Stomach (tissue), 8 donors: ENCODE measurements at regions not wholly inside any gene's neighbourhood (a gene's known extent, or its start where the extent isn't known, plus 50 kb on each side); places are given as distances from the start of the nearest gene placed in this dataset.
A peak's percentile ranks its signal among the peaks of the same experiment; 100 is the strongest.
"Not testable (repeated sequence)": the region's sequence is repeated elsewhere in the genome, so short reads cannot be mapped to it uniquely, and the experiment has no call there.

Experiments used
- DNase-seq, 2 donors: peaks; one replicate each; pipeline versions ENCODE4 v3.0.0 to v3.0.0-alpha.2; 2013 to 2019
- H3K27ac ChIP-seq, 5 donors: fragments of 200-600 bp in 4 of 5; sonication (generic) in 4 of 5; one replicate each; pipeline ENCODE4 v1.5.1; 2013 to 2019; ENCODE audit warnings: mild to moderate bottlenecking in 1 of 5, moderate library complexity in 1 of 5
- H3K27me3 ChIP-seq, 3 donors: fragments of 200-600 bp; sonication (generic); one replicate each; pipeline ENCODE4 v1.5.1; 2017 to 2019; ENCODE audit warnings: mixed run types in 1 of 3
- H3K36me3 ChIP-seq, 4 donors: fragments of 200-600 bp; sonication (generic); 1 replicate in 3 of 4; 2 replicates in 1 of 4; pipeline ENCODE4 v1.5.1; 2016 to 2019
- H3K4me1 ChIP-seq, 4 donors: fragments of 200-600 bp; sonication (generic); one replicate each; pipeline ENCODE4 v1.5.1; 2016 to 2019
- H3K4me3 ChIP-seq, 4 donors: fragments of 200-600 bp; sonication (generic) in 3 of 4; one replicate each; pipeline ENCODE4 v1.5.1; 2016 to 2019; ENCODE audit warnings: mild to moderate bottlenecking in 1 of 4
- H3K9me3 ChIP-seq, 4 donors: fragments of 200-600 bp; sonication (generic); one replicate each; pipeline ENCODE4 v1.5.1; 2016 to 2019
- EP300 ChIP-seq: sonication (generic); formaldehyde crosslinking; IDR thresholded peaks from one replicate; pipeline ENCODE4 v1.6.1; 2017; ENCODE audit warnings: antibody characterized with exemption
- POLR2A ChIP-seq, 4 donors: fragments of 450-650 bp; IDR thresholded peaks; one replicate each; pipeline ENCODE4 v1.6.1; 2016; ENCODE audit warnings: antibody characterized with exemption in 4 of 4, control low read depth in 2 of 4, mild to moderate bottlenecking in 1 of 4, moderate library complexity in 1 of 4
- POLR2AphosphoS5 ChIP-seq, 3 donors: sonication (generic); formaldehyde crosslinking; IDR thresholded peaks; one replicate each; pipeline ENCODE4 v1.6.1; 2016; ENCODE audit warnings: antibody characterized with exemption in 3 of 3
- WGBS, 5 donors: extraction: QIAGEN DNeasy Blood & Tissue Kit in 3 of 5; methylation state at CpG; one replicate each; pipeline versions ENCODE4 v1.1.5 to v1.1.7; 2013 to 2018; 5-methylcytosine and 5-hydroxymethylcytosine counted together
- intact Hi-C: fragments of 100-400 bp; cut with DNase I; formaldehyde crosslinking; loops from one replicate; pipeline ENCODE4 v1.15.1; 2023; ENCODE audit warnings: low total_unique reads
- TF ChIP-seq, protein P1 (sequence below), 7 experiments: fragments of 450-650 bp in 4 of 7; fragments of 200-600 bp in 3 of 7; sonication (generic) in 3 of 7; IDR thresholded peaks; one replicate each; pipeline ENCODE4 v1.5.1; 2016 to 2019; ENCODE audit warnings: antibody characterized with exemption in 7 of 7, control low read depth in 2 of 7, mild to moderate bottlenecking in 1 of 7
- donor health status: healthy with polysubstance abuse.
- donor health status: Bipolar disorder and iron deficiency.
- donor health status: healthy.

DNA sequence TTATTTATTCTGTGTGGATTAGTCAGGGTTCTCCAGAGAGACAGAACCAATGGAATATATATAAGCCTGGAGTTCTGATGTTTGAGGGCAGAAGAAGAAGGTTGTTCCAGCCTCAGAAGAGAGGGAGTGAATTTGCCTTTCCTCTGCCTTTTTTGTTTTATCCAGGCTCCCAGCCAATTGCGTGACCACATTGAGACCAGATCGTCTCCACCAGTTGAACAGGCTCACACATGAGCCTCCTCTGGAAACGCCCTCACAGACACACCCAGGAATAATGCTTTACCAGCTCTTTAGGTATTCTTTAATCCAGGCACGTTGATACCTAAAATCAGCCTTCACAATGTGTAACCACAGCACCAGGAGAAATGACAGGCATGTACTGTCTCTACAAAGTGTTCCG lies 923.1 kb downstream of the TBL1XR1 start:
- intact Hi-C loops = no loop called here
- DNase-seq = peak in 1 of 2 donors; percentile 18
- H3K36me3 ChIP-seq = no peaks in the 10 kb centered on the region
- H3K27me3 ChIP-seq = no peaks in the 10 kb centered on the region
- no peak for TF ChIP-seq POLR2A (IDR thresholded peaks at IDR 0.05)
- TF ChIP-seq, protein P1, sequence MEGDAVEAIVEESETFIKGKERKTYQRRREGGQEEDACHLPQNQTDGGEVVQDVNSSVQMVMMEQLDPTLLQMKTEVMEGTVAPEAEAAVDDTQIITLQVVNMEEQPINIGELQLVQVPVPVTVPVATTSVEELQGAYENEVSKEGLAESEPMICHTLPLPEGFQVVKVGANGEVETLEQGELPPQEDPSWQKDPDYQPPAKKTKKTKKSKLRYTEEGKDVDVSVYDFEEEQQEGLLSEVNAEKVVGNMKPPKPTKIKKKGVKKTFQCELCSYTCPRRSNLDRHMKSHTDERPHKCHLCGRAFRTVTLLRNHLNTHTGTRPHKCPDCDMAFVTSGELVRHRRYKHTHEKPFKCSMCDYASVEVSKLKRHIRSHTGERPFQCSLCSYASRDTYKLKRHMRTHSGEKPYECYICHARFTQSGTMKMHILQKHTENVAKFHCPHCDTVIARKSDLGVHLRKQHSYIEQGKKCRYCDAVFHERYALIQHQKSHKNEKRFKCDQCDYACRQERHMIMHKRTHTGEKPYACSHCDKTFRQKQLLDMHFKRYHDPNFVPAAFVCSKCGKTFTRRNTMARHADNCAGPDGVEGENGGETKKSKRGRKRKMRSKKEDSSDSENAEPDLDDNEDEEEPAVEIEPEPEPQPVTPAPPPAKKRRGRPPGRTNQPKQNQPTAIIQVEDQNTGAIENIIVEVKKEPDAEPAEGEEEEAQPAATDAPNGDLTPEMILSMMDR (IDR thresholded peaks at IDR 0.05) = no peak
- no peak for TF ChIP-seq EP300
- no peak for TF ChIP-seq POLR2AphosphoS5 (IDR thresholded peaks at IDR 0.05)
- no peaks in the 10 kb centered on the region for H3K4me1 ChIP-seq
- H3K27ac ChIP-seq = no peak overlapping the region
- 44 to 58% (median 52%) methylated on average over 5 of the region's 5 CpGs for WGBS, 5 donors
- no peak overlapping the region for H3K4me3 ChIP-seq
- peaks cover 0 to 4% (median 0%) of the 10 kb centered on the region in 4 donors for H3K9me3 ChIP-seq

DNA sequence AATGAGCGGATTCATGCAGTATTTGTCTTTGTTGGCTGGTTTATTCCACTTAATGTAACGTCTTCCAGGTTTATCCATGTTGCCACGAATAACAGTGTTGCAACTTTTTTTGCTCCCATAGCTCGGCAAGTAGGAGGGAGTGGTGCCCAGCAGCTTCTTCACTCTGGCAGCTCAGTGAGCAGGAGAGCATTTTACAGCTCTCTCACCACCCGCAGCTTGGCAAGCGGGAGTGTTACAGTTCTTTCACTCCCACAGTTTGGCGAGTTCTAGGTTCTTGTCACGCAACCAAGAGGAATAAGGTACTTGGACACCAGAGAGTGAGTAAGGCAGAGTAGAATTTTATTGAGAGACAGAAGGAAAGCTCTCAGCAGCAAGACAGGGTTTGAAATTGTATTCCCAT lies 935.2 kb downstream of the TBL1XR1 start:
- no peaks in the 10 kb centered on the region for H3K4me1 ChIP-seq
- peaks cover 0 to 18% (median 6%) of the 10 kb centered on the region in 4 donors for H3K9me3 ChIP-seq
- H3K4me3 ChIP-seq = no peak overlapping the region
- WGBS, 5 donors = 90 to 97% (median 91%) methylated on average over 7 to 8 of the region's 8 CpGs
- no peaks in the 10 kb centered on the region for H3K27me3 ChIP-seq
- H3K36me3 ChIP-seq = no peaks in the 10 kb centered on the region
- DNase-seq = no peak
- intact Hi-C loops = no loop called here
- H3K27ac ChIP-seq = no peak overlapping the region
- TF ChIP-seq EP300 (no peak), POLR2AphosphoS5 (IDR thresholded peaks at IDR 0.05) (no peak), POLR2A (IDR thresholded peaks at IDR 0.05) (no peak)
- TF ChIP-seq, protein P1 (IDR thresholded peaks at IDR 0.05) = no peak

DNA sequence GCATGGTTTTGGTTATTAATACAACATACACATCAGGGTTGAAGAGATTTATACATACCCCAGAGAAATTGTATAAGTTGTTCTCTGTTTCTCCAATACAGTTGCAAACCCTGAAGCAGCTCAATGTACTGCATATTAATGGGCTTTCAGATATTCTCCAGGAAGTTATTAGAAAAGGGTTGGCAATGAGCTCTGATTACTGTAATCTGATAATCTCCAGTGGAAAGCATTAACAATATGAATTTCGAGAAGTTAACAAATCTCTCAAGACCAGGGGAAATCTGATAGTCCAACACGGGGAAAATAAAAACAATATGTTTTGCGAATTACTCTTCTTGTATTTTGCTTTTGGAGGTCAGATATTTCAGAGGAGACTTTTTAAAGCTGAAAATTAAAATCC lies 950.1 kb downstream of the TBL1XR1 start:
- Histone ChIP-seq H3K27ac (no peak overlapping the region), H3K9me3 (peaks cover 0 to 2% (median 0%) of the 10 kb centered on the region in 4 donors), H3K4me1 (no peaks in the 10 kb centered on the region), H3K27me3 (no peaks in the 10 kb centered on the region), H3K36me3 (no peaks in the 10 kb centered on the region), H3K4me3 (no peak overlapping the region)
- WGBS, 5 donors = 78 to 83% (median 79%) methylated on average over 3 of the region's 3 CpGs
- intact Hi-C loops = no loop called here
- peak in 1 of 2 donors; percentile 8 for DNase-seq
- TF ChIP-seq POLR2A (IDR thresholded peaks at IDR 0.05) (no peak), POLR2AphosphoS5 (IDR thresholded peaks at IDR 0.05) (no peak), EP300 (no peak)
- TF ChIP-seq, protein P1 (IDR thresholded peaks at IDR 0.05) = no peak

DNA sequence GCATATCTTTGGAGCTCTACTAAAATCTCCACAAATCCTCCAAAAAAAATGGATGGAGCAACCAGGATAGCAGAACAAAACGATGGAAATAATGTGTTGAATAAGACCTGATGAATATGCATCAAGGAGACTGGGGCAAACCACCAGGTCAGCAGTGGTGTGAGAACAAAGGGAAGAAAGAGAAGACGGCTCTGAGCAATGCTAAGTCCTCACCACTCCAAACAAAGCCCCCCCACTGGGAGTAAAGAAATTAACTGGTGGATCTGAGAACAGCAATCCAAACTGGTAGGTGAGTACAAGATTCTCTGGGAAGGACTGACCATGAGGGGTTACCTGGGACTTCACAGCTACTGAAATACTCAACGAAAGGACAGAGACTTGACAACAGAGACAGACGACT lies 977.3 kb downstream of the TBL1XR1 start:
- no peak for DNase-seq
- no peak overlapping the region for H3K4me3 ChIP-seq
- H3K9me3 ChIP-seq = no peaks in the 10 kb centered on the region
- 70 to 83% (median 74%) methylated on average over 4 of the region's 4 CpGs for WGBS, 5 donors
- TF ChIP-seq EP300 (no peak), POLR2AphosphoS5 (IDR thresholded peaks at IDR 0.05) (no peak)
- intact Hi-C loops = no loop called here
- no peak overlapping the region for H3K27ac ChIP-seq
- H3K4me1 ChIP-seq = no peaks in the 10 kb centered on the region
- H3K27me3 ChIP-seq = no peaks in the 10 kb centered on the region
- H3K36me3 ChIP-seq = no peaks in the 10 kb centered on the region

DNA sequence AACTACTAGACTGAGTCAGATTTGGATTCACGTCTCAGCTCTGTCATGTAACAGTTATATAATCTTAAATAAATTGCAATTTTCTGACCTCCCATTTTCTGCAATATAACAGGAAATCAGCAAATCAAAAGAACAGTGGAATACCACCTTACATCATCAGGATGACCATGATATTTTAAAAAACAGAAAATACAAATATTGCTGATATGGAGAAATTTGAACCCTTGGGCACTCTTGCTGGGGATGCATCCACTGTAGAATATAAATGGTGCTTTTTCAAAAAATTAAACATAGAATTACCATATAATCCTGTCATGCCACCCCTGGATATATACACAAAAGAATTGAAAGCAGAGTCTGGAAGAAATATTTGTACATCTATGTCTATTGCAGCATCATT lies 982.5 kb downstream of the TBL1XR1 start:
- no peak overlapping the region for H3K27ac ChIP-seq
- TF ChIP-seq POLR2AphosphoS5 (IDR thresholded peaks at IDR 0.05) = no peak
- no peak for TF ChIP-seq EP300
- no peak for TF ChIP-seq POLR2A (IDR thresholded peaks at IDR 0.05)
- TF ChIP-seq, protein P1 (IDR thresholded peaks at IDR 0.05) = no peak
- no peak overlapping the region for H3K4me3 ChIP-seq
- H3K9me3 ChIP-seq = peaks cover 0 to 6% (median 0%) of the 10 kb centered on the region in 4 donors
- no peaks in the 10 kb centered on the region for H3K4me1 ChIP-seq
- no peaks in the 10 kb centered on the region for H3K27me3 ChIP-seq
- DNase-seq = no peak
- no peaks in the 10 kb centered on the region for H3K36me3 ChIP-seq
- 84 to 100% (median 93%) methylated on average over 1 of the region's 1 CpG for WGBS, 5 donors
- intact Hi-C loops = no loop called here

DNA sequence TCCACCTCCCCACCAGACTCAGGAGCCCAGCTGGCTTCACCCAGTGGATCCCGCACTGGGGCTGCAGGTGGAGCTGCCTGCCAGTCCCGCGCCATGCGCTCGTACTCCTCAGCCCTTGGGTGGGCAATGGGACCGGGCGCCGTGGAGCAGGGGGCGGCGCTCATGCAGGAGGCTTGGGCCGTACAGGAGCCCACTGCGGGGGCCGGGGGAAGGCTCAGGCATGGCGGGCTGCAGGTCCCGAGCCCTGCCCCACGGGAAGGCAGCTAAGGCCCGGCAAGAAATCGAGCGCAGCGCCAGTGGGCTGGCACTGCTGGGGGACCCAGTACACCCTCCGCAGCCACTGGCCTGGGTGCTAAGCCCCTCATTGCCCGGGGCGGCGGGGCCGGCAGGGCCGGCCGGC lies 984.0 kb downstream of the TBL1XR1 start:
- DNase-seq, intact Hi-C loops, H3K27ac ChIP-seq, H3K27me3 ChIP-seq, H3K4me1 ChIP-seq, H3K36me3 ChIP-seq, H3K4me3 ChIP-seq, H3K9me3 ChIP-seq: not testable (repeated sequence)
- 93 to 100% (median 97%) methylated on average over 2 to 26 of the region's 27 CpGs for WGBS, 5 donors
